DND-41 (cell line): ENCODE measurements at regions not wholly inside any gene's neighbourhood (a gene's known extent, or its start where the extent isn't known, plus 50 kb on each side); places are given as distances from the start of the nearest gene placed in this dataset.

ENCODE experiments used
- ATAC-seq: fragments of 200-7000 bp; cut with Tn5 transposase; 3 replicates; pipeline ENCODE4 v1.9.1; 2021; ENCODE audit warnings: low read depth; ENCODE audit not compliant: insufficient read depth
- DNase-seq: peaks from one replicate; pipeline ENCODE4 v3.0.0-alpha.2; 2020
- H2AFZ ChIP-seq: 2 replicates; pipeline ENCODE4 v1.6.0; 2012; ENCODE audit warnings: low read depth, low read length
- H3K27ac ChIP-seq: 2 replicates; pipeline ENCODE4 v1.5.1; 2012; ENCODE audit warnings: low read length, inconsistent platforms
- H3K27me3 ChIP-seq: fragments of 200-600 bp; sonication (generic); 2 replicates; pipeline ENCODE4 v1.6.0; 2012; ENCODE audit warnings: low read length, mild to moderate bottlenecking, inconsistent platforms; ENCODE audit not compliant: insufficient read depth, poor library complexity
- H3K36me3 ChIP-seq: 2 replicates; pipeline ENCODE4 v1.5.1; 2012; ENCODE audit warnings: low read length, inconsistent platforms; ENCODE audit not compliant: insufficient read depth
- H3K4me1 ChIP-seq: 2 replicates; pipeline ENCODE4 v1.5.1; 2012; ENCODE audit warnings: mild to moderate bottlenecking, low read length; ENCODE audit not compliant: insufficient read depth
- H3K4me2 ChIP-seq: 2 replicates; pipeline ENCODE4 v1.6.0; 2012; ENCODE audit warnings: mild to moderate bottlenecking, moderate library complexity, low read length, inconsistent platforms; ENCODE audit not compliant: insufficient read depth
- H3K4me3 ChIP-seq, 2 experiments: fragments of 200-600 bp in 1 of 2; shearing (Covaris generic) in 1 of 2; 2 replicates each; pipeline ENCODE4 v1.5.1; 2012 to 2016; ENCODE audit warnings: inconsistent platforms in 2 of 2, low read length in 2 of 2, mild to moderate bottlenecking in 2 of 2, low read depth in 1 of 2, moderate library complexity in 1 of 2
- H3K79me2 ChIP-seq: 2 replicates; pipeline ENCODE4 v1.6.0; 2012; ENCODE audit warnings: low read length, inconsistent platforms; ENCODE audit not compliant: insufficient read depth
- H3K9ac ChIP-seq: 2 replicates; pipeline ENCODE4 v1.6.0; 2012; ENCODE audit warnings: low read depth, mild to moderate bottlenecking, inconsistent platforms, low read length, moderate library complexity
- H3K9me3 ChIP-seq: 2 replicates; pipeline ENCODE4 v1.5.1; 2012; ENCODE audit warnings: low read length, moderate library complexity, mild to moderate bottlenecking, inconsistent platforms; ENCODE audit not compliant: insufficient read depth, severe bottlenecking
- H4K20me1 ChIP-seq: 2 replicates; pipeline ENCODE4 v1.6.0; 2012; ENCODE audit warnings: low read length; ENCODE audit not compliant: insufficient read depth
- EZH2 ChIP-seq: IDR thresholded peaks from 3 replicates; pipeline ENCODE4 v1.6.1; 2012; ENCODE audit warnings: borderline replicate concordance, low read depth, mild to moderate bottlenecking, moderate library complexity, low read length, inconsistent platforms; ENCODE audit not compliant: severe bottlenecking
- TF ChIP-seq, protein P1 (sequence below): IDR thresholded peaks from 2 replicates; pipeline ENCODE4 v1.5.1; 2012; ENCODE audit warnings: borderline replicate concordance, low read length, moderate library complexity, mild to moderate bottlenecking; ENCODE audit not compliant: poor library complexity, severe bottlenecking; ENCODE audit errors: extremely low read depth

DNA sequence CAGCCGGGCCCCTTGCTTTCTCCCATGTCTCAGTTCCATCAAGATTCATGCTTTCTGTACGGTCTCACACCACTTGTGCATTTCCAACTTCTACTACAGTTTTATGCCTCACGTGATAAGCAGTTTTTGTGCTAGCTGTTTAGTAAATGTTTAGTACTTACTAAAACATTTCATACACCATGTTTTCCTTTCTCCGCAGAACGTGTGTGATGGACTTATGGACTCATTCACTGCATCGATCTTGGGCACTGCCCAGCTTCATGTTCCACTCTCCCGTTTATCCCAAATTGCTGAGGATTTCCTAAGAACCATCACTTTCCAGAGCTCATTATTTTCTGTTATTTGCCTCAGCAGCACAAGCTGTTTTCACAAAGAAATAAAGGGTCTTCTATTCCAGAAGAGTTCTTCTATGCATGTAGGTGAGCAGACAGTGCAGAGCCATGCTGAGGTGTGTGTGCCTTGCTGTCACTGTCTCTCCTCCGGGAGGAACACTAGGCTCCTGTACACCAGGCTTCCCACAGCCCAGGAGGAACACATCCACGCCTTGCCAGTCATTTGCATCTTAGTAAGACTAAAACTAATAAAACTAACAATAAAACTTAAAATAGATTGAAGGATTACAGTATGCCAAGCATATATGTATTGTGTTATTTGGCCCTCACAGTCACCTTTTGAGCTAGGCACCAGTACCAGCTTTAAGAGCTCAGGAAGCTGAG is 90.3 kb upstream of the EEA1 start:
- Histone ChIP-seq H4K20me1 (no peaks in the 10 kb centered on the region), H3K9me3 (no peaks in the 10 kb centered on the region), H3K4me1 (no peaks in the 10 kb centered on the region), H3K27me3 (no peaks in the 10 kb centered on the region), H2AFZ (no peak overlapping the region), H3K27ac (no peak overlapping the region), H3K36me3 (no peaks in the 10 kb centered on the region), H3K4me3 (no peak overlapping the region), H3K4me2 (no peak overlapping the region), H3K9ac (no peak overlapping the region), H3K79me2 (no peaks in the 10 kb centered on the region)
- DNase-seq, result no peak
- no peak for ATAC-seq
- TF ChIP-seq EZH2, result no peak
- TF ChIP-seq, protein P1, sequence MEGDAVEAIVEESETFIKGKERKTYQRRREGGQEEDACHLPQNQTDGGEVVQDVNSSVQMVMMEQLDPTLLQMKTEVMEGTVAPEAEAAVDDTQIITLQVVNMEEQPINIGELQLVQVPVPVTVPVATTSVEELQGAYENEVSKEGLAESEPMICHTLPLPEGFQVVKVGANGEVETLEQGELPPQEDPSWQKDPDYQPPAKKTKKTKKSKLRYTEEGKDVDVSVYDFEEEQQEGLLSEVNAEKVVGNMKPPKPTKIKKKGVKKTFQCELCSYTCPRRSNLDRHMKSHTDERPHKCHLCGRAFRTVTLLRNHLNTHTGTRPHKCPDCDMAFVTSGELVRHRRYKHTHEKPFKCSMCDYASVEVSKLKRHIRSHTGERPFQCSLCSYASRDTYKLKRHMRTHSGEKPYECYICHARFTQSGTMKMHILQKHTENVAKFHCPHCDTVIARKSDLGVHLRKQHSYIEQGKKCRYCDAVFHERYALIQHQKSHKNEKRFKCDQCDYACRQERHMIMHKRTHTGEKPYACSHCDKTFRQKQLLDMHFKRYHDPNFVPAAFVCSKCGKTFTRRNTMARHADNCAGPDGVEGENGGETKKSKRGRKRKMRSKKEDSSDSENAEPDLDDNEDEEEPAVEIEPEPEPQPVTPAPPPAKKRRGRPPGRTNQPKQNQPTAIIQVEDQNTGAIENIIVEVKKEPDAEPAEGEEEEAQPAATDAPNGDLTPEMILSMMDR, result no peak

DNA sequence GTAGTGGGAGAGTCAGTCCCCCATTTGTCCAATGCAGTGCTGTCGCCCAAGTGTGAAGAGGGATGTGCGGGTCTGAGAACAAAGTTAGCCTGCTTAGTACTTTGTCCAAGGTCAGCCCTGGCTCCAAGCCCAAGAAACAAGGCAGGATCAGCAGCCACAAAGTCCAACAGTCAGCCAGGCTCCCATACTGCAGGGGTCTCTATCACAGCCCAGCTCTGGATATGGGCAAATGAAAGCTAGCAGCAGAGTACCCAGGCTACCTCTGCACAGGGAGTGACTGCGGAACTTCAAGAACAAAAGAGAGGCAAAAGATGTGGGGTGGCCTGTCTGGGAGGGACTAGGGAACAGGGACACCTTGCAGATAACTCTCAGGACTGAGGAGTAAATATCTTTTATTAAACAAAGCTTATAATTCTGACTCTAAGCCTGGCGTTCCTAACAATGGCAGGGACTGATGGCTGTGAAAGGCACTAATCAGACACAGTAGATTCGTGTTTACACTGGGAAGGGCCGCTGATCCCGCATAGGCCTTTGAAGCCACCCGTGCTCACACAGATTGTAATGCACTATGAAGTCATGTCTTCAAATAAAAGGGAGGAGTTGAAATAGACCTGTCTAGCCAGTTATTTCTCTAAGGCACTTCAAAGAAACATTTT is 91.0 kb upstream of the EEA1 start:
- no peaks in the 10 kb centered on the region for H4K20me1 ChIP-seq
- no peak overlapping the region for H3K9ac ChIP-seq
- no peaks in the 10 kb centered on the region for H3K4me1 ChIP-seq
- no peak overlapping the region for H3K4me2 ChIP-seq
- TF ChIP-seq EZH2, result no peak
- TF ChIP-seq, protein P1, result no peak
- ATAC-seq, result 0 out of 3 replicates have a peak, but pooled peaks have one; percentile 17
- H2AFZ ChIP-seq, result no peak overlapping the region
- no peaks in the 10 kb centered on the region for H3K9me3 ChIP-seq
- no peaks in the 10 kb centered on the region for H3K27me3 ChIP-seq
- H3K79me2 ChIP-seq, result no peaks in the 10 kb centered on the region
- no peaks in the 10 kb centered on the region for H3K36me3 ChIP-seq
- no peak for DNase-seq
- H3K4me3 ChIP-seq, result no peak overlapping the region
- no peak overlapping the region for H3K27ac ChIP-seq

DNA sequence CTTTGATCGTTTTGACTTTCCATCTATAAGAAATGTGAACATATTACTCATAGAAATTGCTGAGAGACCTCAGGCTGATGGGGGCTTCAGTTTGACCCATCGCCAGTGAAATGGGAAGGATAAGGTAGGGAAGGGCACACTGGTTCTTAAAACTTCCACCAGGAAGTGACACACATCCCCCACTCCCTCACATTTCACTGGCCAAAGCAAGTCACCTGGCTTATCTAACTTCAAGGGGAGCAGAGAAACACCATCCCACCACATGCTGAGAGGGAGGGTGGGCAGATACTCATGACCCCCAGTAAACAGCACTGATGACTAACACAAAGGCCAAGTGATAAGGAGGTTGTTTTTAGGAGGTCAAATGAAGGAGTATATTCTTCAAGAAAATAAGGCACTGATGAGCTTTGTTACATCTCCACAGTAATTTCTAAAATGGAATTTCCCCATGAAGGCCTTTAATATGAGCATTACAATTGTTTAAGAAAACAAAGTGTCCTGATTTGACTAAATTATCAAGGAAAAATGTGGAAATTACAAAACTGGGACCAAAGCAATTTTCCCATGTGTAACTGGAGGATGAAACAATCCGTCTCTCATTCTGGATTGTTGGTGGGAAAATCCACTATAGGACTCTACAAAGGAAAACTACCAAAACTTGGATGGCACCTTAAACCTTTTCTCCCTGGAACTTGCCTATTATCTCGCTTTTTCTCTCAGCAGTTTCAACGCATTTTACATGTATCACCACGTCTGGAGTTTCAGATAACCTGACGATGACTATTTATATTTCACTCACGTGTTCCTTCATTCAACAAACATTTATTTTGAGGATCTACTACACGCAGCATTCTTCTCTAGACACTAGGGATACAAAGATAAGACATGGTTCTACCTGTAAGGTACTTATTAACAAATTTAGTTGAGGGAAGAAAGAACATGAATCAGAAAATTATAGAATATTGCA is 91.8 kb upstream of the EEA1 start:
- no peak overlapping the region for H2AFZ ChIP-seq
- H3K9me3 ChIP-seq, result no peaks in the 10 kb centered on the region
- H3K4me1 ChIP-seq, result no peaks in the 10 kb centered on the region
- DNase-seq, result no peak
- H3K4me3 ChIP-seq, result no peak overlapping the region
- H3K79me2 ChIP-seq, result no peaks in the 10 kb centered on the region
- ATAC-seq, result no peak
- H3K4me2 ChIP-seq, result no peak overlapping the region
- H3K9ac ChIP-seq, result no peak overlapping the region
- TF ChIP-seq EZH2, result no peak
- TF ChIP-seq, protein P1, result no peak
- no peaks in the 10 kb centered on the region for H3K36me3 ChIP-seq
- no peak overlapping the region for H3K27ac ChIP-seq
- H4K20me1 ChIP-seq, result no peaks in the 10 kb centered on the region
- no peaks in the 10 kb centered on the region for H3K27me3 ChIP-seq
